Ovary (tissue), 7 donors: ENCODE measurements at regions not wholly inside any gene's neighbourhood (a gene's known extent, or its start where the extent isn't known, plus 50 kb on each side); places are given as distances from the start of the nearest gene placed in this dataset.

Source experiments
- DNase-seq, 5 donors: peaks; one replicate each; pipeline ENCODE4 v3.0.0-alpha.2; 2019 to 2020
- H3K27ac ChIP-seq, 2 donors: fragments of 200-600 bp; one replicate each; pipeline versions ENCODE4 v1.5.1 to v1.8.0; 2019 to 2022
- H3K27me3 ChIP-seq: fragments of 200-600 bp; one replicate; pipeline ENCODE4 v1.8.0; 2022
- H3K36me3 ChIP-seq: fragments of 200-600 bp; sonication (generic); one replicate; pipeline ENCODE4 v1.5.1; 2019
- H3K4me1 ChIP-seq: one replicate; pipeline ENCODE4 v1.8.1; 2013; ENCODE audit warnings: mild to moderate bottlenecking, moderate library complexity; ENCODE audit not compliant: insufficient read depth
- H3K4me3 ChIP-seq: fragments of 200-600 bp; sonication (generic); one replicate; pipeline ENCODE4 v1.5.1; 2017
- H3K9me3 ChIP-seq, 2 donors: fragments of 200-600 bp in 1 of 2; sonication (generic) in 1 of 2; one replicate each; pipeline versions ENCODE4 v1.5.1 to v1.8.1; 2013 to 2019; ENCODE audit warnings: mild to moderate bottlenecking in 1 of 2, moderate library complexity in 1 of 2
- CTCF ChIP-seq, 3 donors: fragments of 450-650 bp in 2 of 3; fragments of 200-600 bp in 1 of 3; IDR thresholded peaks; one replicate each; pipeline versions ENCODE4 v1.5.1 to v1.8.0; 2016 to 2022; ENCODE audit warnings: antibody characterized with exemption in 3 of 3, mild to moderate bottlenecking in 1 of 3
- EP300 ChIP-seq: sonication (generic); formaldehyde crosslinking; IDR thresholded peaks from one replicate; pipeline ENCODE4 v1.6.1; 2017; ENCODE audit warnings: antibody characterized with exemption
- POLR2A ChIP-seq: fragments of 450-650 bp; IDR thresholded peaks from one replicate; pipeline ENCODE4 v1.6.1; 2017; ENCODE audit warnings: antibody characterized with exemption, mild to moderate bottlenecking, moderate library complexity
- WGBS, 3 donors: extraction: QIAGEN DNeasy Blood & Tissue Kit in 1 of 3; methylation state at CpG; one replicate each; pipeline versions ENCODE4 v1.1.5 to v1.1.7; 2013 to 2017; 5-methylcytosine and 5-hydroxymethylcytosine counted together
- intact Hi-C, 4 donors: fragments of 100-400 bp; cut with DNase I; formaldehyde crosslinking; loops; one replicate each; pipeline versions ENCODE4 v1.11.0 to v1.15.1; 2022 to 2023
- donor health status: DM: no; HTN: no; CAD: no; lungs with moderate emphysema.
- donor health status: DM: no; HTN: no; CAD: no.
- donor health status: Bipolar disorder and iron deficiency.
- donor health status: DM: no; HTN: no; CAD: no.
- donor health status: DM: yes; HTN: yes; CAD: no.

DNA sequence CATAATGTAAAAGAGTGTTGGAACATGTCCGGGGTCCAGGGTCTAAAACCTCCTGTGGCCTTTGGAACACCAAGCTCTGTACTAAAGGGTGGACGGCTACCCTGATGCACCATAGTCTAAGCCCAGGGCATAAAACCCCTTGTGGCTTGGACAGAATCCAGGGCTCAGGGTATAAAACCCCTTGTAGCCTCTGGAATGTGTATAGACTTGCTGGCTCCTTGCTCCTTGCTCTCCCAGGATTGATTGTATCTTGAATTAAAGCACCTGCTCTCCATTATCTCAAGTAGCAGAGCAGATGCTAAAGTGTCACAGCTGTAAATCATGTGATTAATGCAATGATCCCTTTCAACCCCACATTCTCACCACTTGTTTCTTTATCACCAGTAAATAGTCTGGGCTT is 556.5 kb downstream of the LRFN5 start:
- DNase-seq: no peak
- TF ChIP-seq CTCF (IDR thresholded peaks at IDR 0.05): no peak
- TF ChIP-seq POLR2A: no peak
- TF ChIP-seq EP300: no peak
- 63 to 69% (median 69%) methylated on average over 2 of the region's 2 CpGs for WGBS, 3 donors

DNA sequence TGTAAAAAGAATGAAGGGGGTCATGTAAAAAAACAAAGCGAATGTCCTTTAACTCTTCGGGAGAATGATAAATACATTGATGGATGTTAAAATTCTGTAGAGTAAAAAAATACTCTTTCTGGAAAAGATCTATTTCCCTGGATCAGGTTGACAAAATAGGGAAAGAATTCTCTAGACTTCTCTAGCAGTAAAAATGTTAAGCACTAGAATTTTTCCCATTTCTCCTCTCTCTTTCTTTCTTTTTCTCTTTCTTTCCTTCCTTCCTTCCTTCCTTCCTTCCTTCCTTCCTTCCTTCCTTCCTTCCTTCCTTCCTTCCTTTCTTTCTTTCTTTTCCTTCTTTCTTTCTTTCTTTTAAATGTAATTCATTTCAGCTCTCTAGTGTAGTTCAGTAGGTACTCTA is 552.5 kb downstream of the LRFN5 start:
- Histone ChIP-seq H3K27ac (no peak overlapping the region), H3K9me3 (no peaks in the 10 kb centered on the region), H3K4me3 (no peak overlapping the region), H3K36me3 (no peaks in the 10 kb centered on the region), H3K27me3 (no peaks in the 10 kb centered on the region), H3K4me1 (no peaks in the 10 kb centered on the region)
- no peak for TF ChIP-seq EP300
- no peak for TF ChIP-seq POLR2A
- no peak for TF ChIP-seq CTCF (IDR thresholded peaks at IDR 0.05)
- WGBS, 3 donors: 93 to 96% (median 94%) methylated on average over 2 of the region's 2 CpGs
- no peak for DNase-seq
- intact Hi-C loops: no loop called here

More for the DNA sequence above, 556.5 kb downstream of the LRFN5 start:
- Histone ChIP-seq H3K36me3 (no peaks in the 10 kb centered on the region), H3K4me1 (no peaks in the 10 kb centered on the region), H3K27me3 (no peaks in the 10 kb centered on the region), H3K27ac (no peak overlapping the region), H3K4me3 (no peak overlapping the region), H3K9me3 (no peaks in the 10 kb centered on the region)
- intact Hi-C loops: no loop called here

DNA sequence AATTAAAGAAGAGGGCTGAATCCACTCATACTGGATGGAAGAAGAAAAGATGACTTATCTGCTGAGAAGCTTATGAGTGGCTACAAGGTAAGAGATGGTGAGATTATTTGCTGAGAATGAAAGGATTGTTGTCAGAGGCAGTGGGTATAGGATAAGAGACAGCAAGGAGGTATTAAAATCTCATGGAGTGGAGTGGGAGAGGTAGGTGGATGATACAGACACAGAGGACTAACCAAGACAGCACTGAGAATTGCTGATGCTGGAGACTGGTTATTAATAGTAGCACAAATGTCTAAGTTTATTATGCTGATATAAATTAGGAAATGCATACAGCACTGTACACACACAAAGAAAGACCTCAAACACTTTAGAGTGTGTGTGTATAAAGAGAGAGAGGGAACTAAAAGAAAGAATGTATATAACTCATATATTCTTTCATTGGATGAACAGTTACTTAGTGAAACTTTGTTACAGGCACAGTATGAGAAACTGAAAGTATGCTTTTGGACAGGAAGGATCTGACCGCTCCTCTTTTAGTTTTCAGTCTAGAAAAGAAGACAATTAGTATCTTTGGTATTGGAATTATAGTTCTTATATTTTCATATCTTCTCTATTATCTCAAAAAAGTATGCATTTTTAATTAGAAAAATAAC is 543.1 kb downstream of the LRFN5 start:
- no peaks in the 10 kb centered on the region for H3K4me1 ChIP-seq
- TF ChIP-seq EP300 (no peak), CTCF (IDR thresholded peaks at IDR 0.05) (no peak), POLR2A (no peak)
- no peak overlapping the region for H3K27ac ChIP-seq
- intact Hi-C loops: no loop called here
- no peak for DNase-seq
- H3K9me3 ChIP-seq: no peaks in the 10 kb centered on the region
- WGBS, 3 donors: 0 to 83% (median 39%) methylated on average over 1 of the region's 1 CpG
- no peaks in the 10 kb centered on the region for H3K27me3 ChIP-seq
- H3K4me3 ChIP-seq: no peak overlapping the region
- H3K36me3 ChIP-seq: no peaks in the 10 kb centered on the region

GRCh38 chr14:42145766-42146165 is 539.1 kb downstream of the LRFN5 start:
- no peaks in the 10 kb centered on the region for H3K9me3 ChIP-seq
- no peaks in the 10 kb centered on the region for H3K36me3 ChIP-seq
- no peaks in the 10 kb centered on the region for H3K27me3 ChIP-seq
- no peak for DNase-seq
- no peak overlapping the region for H3K27ac ChIP-seq
- H3K4me1 ChIP-seq: no peaks in the 10 kb centered on the region
- no peak for TF ChIP-seq EP300
- TF ChIP-seq CTCF (IDR thresholded peaks at IDR 0.05): no peak
- TF ChIP-seq POLR2A: no peak
- WGBS, 3 donors: 8 to 31% (median 12%) methylated on average over 4 of the region's 4 CpGs
- no peak overlapping the region for H3K4me3 ChIP-seq
- intact Hi-C loops: no loop called here
